HCT116 (cell line): ENCODE measurements at regions not wholly inside any gene's neighbourhood (a gene's known extent, or its start where the extent isn't known, plus 50 kb on each side); places are given as distances from the start of the nearest gene placed in this dataset.

Experiments used
- CTCF ChIP-seq, 3 experiments: fragments of 200-600 bp in 1 of 3; sonication (generic) in 1 of 3; IDR thresholded peaks in 2 of 3; conservative IDR thresholded peaks in 1 of 3; 2 replicates each; pipeline ENCODE4 v1.5.1; 2012 to 2017; ENCODE audit warnings: low read depth in 2 of 3, low read length in 2 of 3, antibody characterized with exemption in 1 of 3, borderline replicate concordance in 1 of 3, control low read depth in 1 of 3, mild to moderate bottlenecking in 1 of 3, mixed read lengths in 1 of 3, mixed run types in 1 of 3, moderate library complexity in 1 of 3; ENCODE audit not compliant: insufficient read depth in 1 of 3
- POLR2A ChIP-seq: IDR thresholded peaks from 2 replicates; pipeline ENCODE4 v1.7.0; 2011; ENCODE audit warnings: borderline replicate concordance; ENCODE audit not compliant: insufficient read depth, insufficient read length; ENCODE audit errors: extremely low read depth
- RAD21 ChIP-seq: IDR thresholded peaks from 2 replicates; pipeline ENCODE4 v1.6.1; 2012; ENCODE audit warnings: low read depth, mild to moderate bottlenecking
- SP1 ChIP-seq: IDR thresholded peaks from 2 replicates; pipeline ENCODE4 v1.6.1; 2012; ENCODE audit warnings: low read depth

GRCh38 chr3:82020282-82020681 is 258.8 kb upstream of the GBE1 start:
- TF ChIP-seq POLR2A (no peak), CTCF (IDR thresholded peaks at IDR 0.05 in 2 of 3, conservative IDR thresholded peaks at IDR 0.05 in 1 of 3; ENCODE audit: borderline replicate concordance in 1 of 3, insufficient read depth in 1 of 3, low read depth in 2 of 3, low read length in 2 of 3) (no peak), RAD21 (no peak), SP1 (no peak)
